ENCODE measurements at regions not wholly inside any gene's neighbourhood (a gene's known extent, or its start where the extent isn't known, plus 50 kb on each side); places are given as distances from the start of the nearest gene placed in this dataset.
A peak's percentile ranks its signal among the peaks of the same experiment; 100 is the strongest.

GRCh38 chr6:56393615-56394612 is 146.5 kb upstream of the COL21A1 start:
- 89 to 96% (median 93%) methylated on average over 13 of the region's 13 CpGs for WGBS, 5 donors
- H3K4me3 ChIP-seq: no peak overlapping the region
- no peaks in the 10 kb centered on the region for H3K9me3 ChIP-seq
- DNase-seq: no peak
- H3K27ac ChIP-seq: no peak overlapping the region
- H3K27me3 ChIP-seq: no peaks in the 10 kb centered on the region
- no peak for TF ChIP-seq CTCF (IDR thresholded peaks at IDR 0.05)
- no peak for TF ChIP-seq POLR2A (IDR thresholded peaks at IDR 0.05)
- TF ChIP-seq EP300 (IDR thresholded peaks at IDR 0.05): no peak
- TF ChIP-seq POLR2AphosphoS5 (IDR thresholded peaks at IDR 0.05): no peak
- intact Hi-C loops (cut with DNase I; ENCODE audit: low total_unique reads): no loop called here
- no peaks in the 10 kb centered on the region for H3K36me3 ChIP-seq
- H3K4me1 ChIP-seq: peaks cover 0 to under 1% (median 0%) of the 10 kb centered on the region in 4 donors

GRCh38 chr6:56388415-56388755 is 141.0 kb upstream of the COL21A1 start:
- no peak for TF ChIP-seq POLR2AphosphoS5 (IDR thresholded peaks at IDR 0.05)
- TF ChIP-seq CTCF (IDR thresholded peaks at IDR 0.05): no peak
- TF ChIP-seq EP300 (IDR thresholded peaks at IDR 0.05): no peak
- no peak for TF ChIP-seq POLR2A (IDR thresholded peaks at IDR 0.05)
- Histone ChIP-seq H3K27me3 (no peaks in the 10 kb centered on the region), H3K4me1 (peaks cover 0 to 21% (median 9%) of the 10 kb centered on the region in 4 donors), H3K36me3 (no peaks in the 10 kb centered on the region), H3K9me3 (no peaks in the 10 kb centered on the region), H3K27ac (peak overlapping the region in 1 of 5 donors; percentile 44), H3K4me3 (no peak overlapping the region)
- no peak for DNase-seq
- intact Hi-C loops (cut with DNase I; ENCODE audit: low total_unique reads): no loop called here

GRCh38 chr6:56387621-56388414 is 140.4 kb upstream of the COL21A1 start:
- peaks cover 0 to 21% (median 9%) of the 10 kb centered on the region in 4 donors for H3K4me1 ChIP-seq
- H3K36me3 ChIP-seq: no peaks in the 10 kb centered on the region
- no peaks in the 10 kb centered on the region for H3K9me3 ChIP-seq
- intact Hi-C loops (cut with DNase I; ENCODE audit: low total_unique reads): no loop called here
- H3K27ac ChIP-seq: peak overlapping the region in 2 of 5 donors; percentile 24 to 44
- no peaks in the 10 kb centered on the region for H3K27me3 ChIP-seq
- H3K4me3 ChIP-seq: no peak overlapping the region
- TF ChIP-seq POLR2AphosphoS5 (IDR thresholded peaks at IDR 0.05): peak in 1 of 3 donors; percentile 49
- TF ChIP-seq CTCF (IDR thresholded peaks at IDR 0.05): no peak
- TF ChIP-seq POLR2A (IDR thresholded peaks at IDR 0.05): no peak
- 36 to 64% (median 52%) methylated on average over 1 to 2 of the region's 2 CpGs for WGBS, 5 donors
- peak; percentile 31 to 66 for DNase-seq

GRCh38 chr6:56386717-56387116 is 139.3 kb upstream of the COL21A1 start:
- DNase-seq: no peak
- Histone ChIP-seq H3K36me3 (no peaks in the 10 kb centered on the region), H3K4me3 (no peak overlapping the region), H3K9me3 (no peaks in the 10 kb centered on the region), H3K4me1 (peaks cover 0 to 21% (median 9%) of the 10 kb centered on the region in 4 donors), H3K27me3 (no peaks in the 10 kb centered on the region), H3K27ac (no peak overlapping the region)
- intact Hi-C loops (cut with DNase I; ENCODE audit: low total_unique reads): no loop called here
- WGBS, 5 donors: 44 to 68% (median 66%) methylated on average over 1 of the region's 1 CpG
- no peak for TF ChIP-seq CTCF (IDR thresholded peaks at IDR 0.05)
- no peak for TF ChIP-seq POLR2AphosphoS5 (IDR thresholded peaks at IDR 0.05)
- no peak for TF ChIP-seq EP300 (IDR thresholded peaks at IDR 0.05)
- TF ChIP-seq POLR2A (IDR thresholded peaks at IDR 0.05): no peak

All from stomach (tissue), 8 donors.